OCI-LY3 (cell line): ENCODE measurements at regions not wholly inside any gene's neighbourhood (a gene's known extent, or its start where the extent isn't known, plus 50 kb on each side); places are given as distances from the start of the nearest gene placed in this dataset.

ENCODE experiments used
- EZH2phosphoT487 ChIP-seq: fragments of 200-600 bp; shearing (Covaris generic); IDR thresholded peaks from 2 replicates; pipeline ENCODE4 v1.6.1; 2018; ENCODE audit warnings: antibody characterized with exemption, mixed run types, low read depth
- TF ChIP-seq, protein P1 (sequence below): fragments of 200-600, 300-600 bp; sonication (generic); IDR thresholded peaks from 2 replicates; pipeline ENCODE4 v1.5.1; 2014; ENCODE audit warnings: antibody characterized with exemption, low read length, low read depth

DNA sequence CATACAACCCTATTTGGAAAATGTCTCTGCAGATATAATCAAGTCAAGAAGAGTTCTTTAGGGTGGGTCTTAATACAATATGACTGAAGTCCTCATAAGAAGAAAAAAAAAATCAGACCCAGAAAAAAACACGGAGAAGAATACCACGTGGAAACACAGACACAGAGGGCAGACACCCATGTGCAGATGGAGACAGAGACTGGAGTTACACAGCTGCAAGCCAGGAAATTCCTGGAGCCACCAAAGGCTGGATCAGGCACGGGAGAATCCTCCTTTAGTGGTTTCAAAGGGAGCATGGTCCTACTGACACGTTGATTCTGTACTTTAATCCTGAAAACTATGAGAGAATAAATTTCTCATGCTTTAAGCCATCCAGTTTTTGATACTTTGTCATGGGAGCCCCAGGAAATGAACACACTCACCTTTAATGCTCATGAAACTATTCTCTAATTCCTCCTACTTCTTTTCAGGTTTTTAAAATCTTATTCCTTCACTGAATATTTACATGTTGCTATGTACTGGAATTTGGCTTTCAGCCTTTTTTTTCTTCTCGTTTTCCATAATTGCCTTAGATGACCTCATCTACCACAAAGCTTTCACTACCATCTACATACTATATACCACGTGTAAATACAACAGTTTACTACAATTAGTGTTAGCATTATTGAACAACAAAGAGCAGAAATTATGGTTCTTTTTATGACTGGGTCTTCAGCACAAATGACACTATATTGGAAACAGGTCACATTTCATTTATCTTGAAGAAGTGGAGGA lies 529.1 kb downstream of the IRS1 start:
- TF ChIP-seq, protein P1, sequence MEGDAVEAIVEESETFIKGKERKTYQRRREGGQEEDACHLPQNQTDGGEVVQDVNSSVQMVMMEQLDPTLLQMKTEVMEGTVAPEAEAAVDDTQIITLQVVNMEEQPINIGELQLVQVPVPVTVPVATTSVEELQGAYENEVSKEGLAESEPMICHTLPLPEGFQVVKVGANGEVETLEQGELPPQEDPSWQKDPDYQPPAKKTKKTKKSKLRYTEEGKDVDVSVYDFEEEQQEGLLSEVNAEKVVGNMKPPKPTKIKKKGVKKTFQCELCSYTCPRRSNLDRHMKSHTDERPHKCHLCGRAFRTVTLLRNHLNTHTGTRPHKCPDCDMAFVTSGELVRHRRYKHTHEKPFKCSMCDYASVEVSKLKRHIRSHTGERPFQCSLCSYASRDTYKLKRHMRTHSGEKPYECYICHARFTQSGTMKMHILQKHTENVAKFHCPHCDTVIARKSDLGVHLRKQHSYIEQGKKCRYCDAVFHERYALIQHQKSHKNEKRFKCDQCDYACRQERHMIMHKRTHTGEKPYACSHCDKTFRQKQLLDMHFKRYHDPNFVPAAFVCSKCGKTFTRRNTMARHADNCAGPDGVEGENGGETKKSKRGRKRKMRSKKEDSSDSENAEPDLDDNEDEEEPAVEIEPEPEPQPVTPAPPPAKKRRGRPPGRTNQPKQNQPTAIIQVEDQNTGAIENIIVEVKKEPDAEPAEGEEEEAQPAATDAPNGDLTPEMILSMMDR = no peak
- TF ChIP-seq EZH2phosphoT487 = no peak
